ENCODE measurements at regions not wholly inside any gene's neighbourhood (a gene's known extent, or its start where the extent isn't known, plus 50 kb on each side); places are given as distances from the start of the nearest gene placed in this dataset.

GRCh38 chr12:131352296-131352900, 358.5 kb upstream of the SFSWAP start:
- H3K4ac ChIP-seq (ENCODE audit: low read depth, low read length), result no peak overlapping the region
- H2AK9ac ChIP-seq (replicated peaks; ENCODE audit: low read depth, low read length, poor library complexity), result no peak overlapping the region
- H2AK5ac ChIP-seq (ENCODE audit: low read depth, low read length), result no peak overlapping the region
- H3K23ac ChIP-seq (ENCODE audit: low read depth, low read length), result no peak overlapping the region
- ChIA-PET CTCF (no interaction called here), POLR2A (ENCODE audit: unreplicated experiment) (no interaction called here)
- H3K14ac ChIP-seq (replicated peaks; ENCODE audit: low read depth, low read length), result no peak overlapping the region
- no peaks in the 10 kb centered on the region for H4K20me1 ChIP-seq (ENCODE audit: insufficient read depth, low read length)
- WGBS, 2 experiments (ENCODE audit: extremely low coverage in 2 of 2, insufficient read length in 1 of 2), result 77% methylated on average over 7 of the region's 21 CpGs; no CpG with 5 or more reads in 1 of the 2 experiments
- in situ Hi-C loops (cut with MboI; ENCODE audit: low sequenced_read_pairs) (no loop called here), intact Hi-C loops (cut with micrococcal nuclease) (no loop called here), dilution Hi-C loops (cut with HindIII; ENCODE audit: low sequenced_read_pairs, unreplicated experiment) (no loop called here)
- no peak overlapping the region for H3K9ac ChIP-seq (ENCODE audit: low read depth, low read length)
- no peak overlapping the region for H2BK20ac ChIP-seq (ENCODE audit: low read depth, low read length)
- no peak overlapping the region for H2BK5ac ChIP-seq (ENCODE audit: low read depth, low read length, poor library complexity, severe bottlenecking)
- no peak overlapping the region for H4K8ac ChIP-seq (ENCODE audit: low read depth in 2 of 2, low read length in 2 of 2)
- H3K9me3 ChIP-seq (ENCODE audit: control insufficient read depth, insufficient read depth, low read length), result peaks cover 46% of the 10 kb centered on the region
- H3K4me3 ChIP-seq (ENCODE audit: insufficient read depth, low read depth, low read length), result no peak overlapping the region
- H4K91ac ChIP-seq (ENCODE audit: insufficient read depth, low read depth, low read length), result no peak overlapping the region
- H3K4me1 ChIP-seq (ENCODE audit: control insufficient read depth, insufficient read depth, low read length), result no peaks in the 10 kb centered on the region
- no peak overlapping the region for H2BK120ac ChIP-seq (ENCODE audit: low read depth, low read length)
- no peak overlapping the region for H3K27ac ChIP-seq (ENCODE audit: insufficient read depth, low read length)
- TF ChIP-seq USF2 (IDR thresholded peaks at IDR 0.05; ENCODE audit: low read depth, low read length) (no peak), CHD1 (IDR thresholded peaks at IDR 0.05; ENCODE audit: low read depth, low read length) (no peak), RAD21 (IDR thresholded peaks at IDR 0.05; ENCODE audit: low read length) (no peak), SMC3 (IDR thresholded peaks at IDR 0.05; ENCODE audit: low read depth, low read length) (no peak), ELK1 (IDR thresholded peaks at IDR 0.05; ENCODE audit: borderline replicate concordance, low read depth, low read length) (no peak), POLR2A (IDR thresholded peaks at IDR 0.05; ENCODE audit: low read depth, low read length) (no peak), RFX5 (IDR thresholded peaks at IDR 0.05; ENCODE audit: low read depth, low read length) (no peak), CTCF (conservative IDR thresholded peaks at IDR 0.05; ENCODE audit: low read depth, low read length) (no peak), CEBPB (IDR thresholded peaks at IDR 0.05; ENCODE audit: low read depth, low read length) (no peak), NFE2L2 (IDR thresholded peaks at IDR 0.05; ENCODE audit: low read depth, low read length) (no peak), MXI1 (IDR thresholded peaks at IDR 0.05; ENCODE audit: borderline replicate concordance, low read depth, low read length) (no peak), MAFK (IDR thresholded peaks at IDR 0.05; ENCODE audit: low read depth, low read length) (no peak)
- H3K56ac ChIP-seq (ENCODE audit: extremely low read depth, insufficient read depth, low read length), result no peak overlapping the region
- no peak overlapping the region for H2BK15ac ChIP-seq (ENCODE audit: low read depth, low read length)
- H3K4me2 ChIP-seq (ENCODE audit: low read depth, low read length), result no peak overlapping the region
- DNase-seq (no peak), ATAC-seq (ENCODE audit: low read depth) (no peak)
- H3K9me1 ChIP-seq (ENCODE audit: insufficient read depth, low read length), result no peaks in the 10 kb centered on the region
- H2AFZ ChIP-seq (replicated peaks; ENCODE audit: low read length, poor library complexity), result peak overlapping the region; percentile 43
- no TSS peak for BruUV-seq (replicated peaks)
- H4K5ac ChIP-seq (ENCODE audit: low read depth, low read length), result no peak overlapping the region
- no peaks in the 10 kb centered on the region for H3K36me3 ChIP-seq (ENCODE audit: control insufficient read depth, insufficient read depth, low read length)
- H3K18ac ChIP-seq (ENCODE audit: low read depth, low read length), result no peak overlapping the region
- H3K79me1 ChIP-seq (ENCODE audit: low read depth in 1 of 2, low read length in 2 of 2), result no peaks in the 10 kb centered on the region
- H3K27me3 ChIP-seq (ENCODE audit: control insufficient read depth, insufficient read depth, low read length), result no peaks in the 10 kb centered on the region

Data from IMR-90 (cell line).